ENCODE measurements at regions not wholly inside any gene's neighbourhood (a gene's known extent, or its start where the extent isn't known, plus 50 kb on each side); places are given as distances from the start of the nearest gene placed in this dataset.
"Not testable (repeated sequence)": the region's sequence is repeated elsewhere in the genome, so short reads cannot be mapped to it uniquely, and the experiment has no call there.

GRCh38 chr9:41839786-41840185, 289.4 kb downstream of the CNTNAP3B start:
- DNase-seq (ENCODE audit: low read depth in 4 of 4, low spot score in 2 of 4): not testable (repeated sequence)

GRCh38 chr9:41838953-41839352, 290.3 kb downstream of the CNTNAP3B start:
- DNase-seq (ENCODE audit: low read depth in 4 of 4, low spot score in 2 of 4): not testable (repeated sequence)

- DNase-seq (ENCODE audit: low read depth in 4 of 4, low spot score in 2 of 4): not testable (repeated sequence)
Observed at GRCh38 chr9:41838562-41838851, 290.7 kb downstream of the CNTNAP3B start.

- not testable (repeated sequence) for DNase-seq (ENCODE audit: low read depth in 4 of 4, low spot score in 2 of 4)
Observed at GRCh38 chr9:41837684-41838561, 291.3 kb downstream of the CNTNAP3B start.

GRCh38 chr9:41833108-41833507, 296.1 kb downstream of the CNTNAP3B start:
- not testable (repeated sequence) for DNase-seq (ENCODE audit: low read depth in 4 of 4, low spot score in 2 of 4)

- DNase-seq (ENCODE audit: low read depth in 4 of 4, low spot score in 2 of 4): not testable (repeated sequence)
Observed at GRCh38 chr9:41824723-41825122, 304.5 kb downstream of the CNTNAP3B start.

- DNase-seq (ENCODE audit: low read depth in 4 of 4, low spot score in 2 of 4): not testable (repeated sequence)
Observed at GRCh38 chr9:41802706-41803105, 326.5 kb downstream of the CNTNAP3B start.

- not testable (repeated sequence) for DNase-seq (ENCODE audit: low read depth in 4 of 4, low spot score in 2 of 4)
Observed at GRCh38 chr9:41798684-41799083, 330.5 kb downstream of the CNTNAP3B start.

GRCh38 chr9:41790719-41791363, 338.4 kb downstream of the CNTNAP3B start:
- not testable (repeated sequence) for DNase-seq (ENCODE audit: low read depth in 4 of 4, low spot score in 2 of 4)

- DNase-seq (ENCODE audit: low read depth in 4 of 4, low spot score in 2 of 4): not testable (repeated sequence)
Observed at GRCh38 chr9:41790007-41790406, 339.2 kb downstream of the CNTNAP3B start.

- DNase-seq (ENCODE audit: low read depth in 4 of 4, low spot score in 2 of 4): not testable (repeated sequence)
Observed at GRCh38 chr9:41789387-41789786, 339.8 kb downstream of the CNTNAP3B start.

- not testable (repeated sequence) for DNase-seq (ENCODE audit: low read depth in 4 of 4, low spot score in 2 of 4)
Observed at GRCh38 chr9:41787951-41788350, 341.3 kb downstream of the CNTNAP3B start.

- DNase-seq (ENCODE audit: low read depth in 4 of 4, low spot score in 2 of 4): not testable (repeated sequence)
Observed at GRCh38 chr9:41787270-41787669, 342.0 kb downstream of the CNTNAP3B start.

GRCh38 chr9:41784006-41784405, 345.2 kb downstream of the CNTNAP3B start:
- DNase-seq (ENCODE audit: low read depth in 4 of 4, low spot score in 2 of 4): not testable (repeated sequence)

- DNase-seq (ENCODE audit: low read depth in 4 of 4, low spot score in 2 of 4): not testable (repeated sequence)
Observed at GRCh38 chr9:41783070-41783810, 346.0 kb downstream of the CNTNAP3B start.

GRCh38 chr9:41781899-41782298, 347.3 kb downstream of the CNTNAP3B start:
- DNase-seq (ENCODE audit: low read depth in 4 of 4, low spot score in 2 of 4): not testable (repeated sequence)

- peak in 1 of 4 donors; percentile 3 for DNase-seq (ENCODE audit: low read depth in 4 of 4, low spot score in 2 of 4)
Observed at GRCh38 chr9:41779897-41780406, 349.3 kb downstream of the CNTNAP3B start.

- DNase-seq (ENCODE audit: low read depth in 4 of 4, low spot score in 2 of 4): not testable (repeated sequence)
Observed at GRCh38 chr9:41779192-41779591, 350.0 kb downstream of the CNTNAP3B start.

GRCh38 chr9:41778535-41779071, 350.6 kb downstream of the CNTNAP3B start:
- not testable (repeated sequence) for DNase-seq (ENCODE audit: low read depth in 4 of 4, low spot score in 2 of 4)

- DNase-seq (ENCODE audit: low read depth in 4 of 4, low spot score in 2 of 4): not testable (repeated sequence)
Observed at GRCh38 chr9:41777536-41777935, 351.7 kb downstream of the CNTNAP3B start.

GRCh38 chr9:41772541-41772940, 356.7 kb downstream of the CNTNAP3B start:
- not testable (repeated sequence) for DNase-seq (ENCODE audit: low read depth in 4 of 4, low spot score in 2 of 4)

Data from left renal cortex interstitium (tissue), 4 donors.